ENCODE measurements at regions not wholly inside any gene's neighbourhood (a gene's known extent, or its start where the extent isn't known, plus 50 kb on each side); places are given as distances from the start of the nearest gene placed in this dataset.
"Not testable (repeated sequence)": the region's sequence is repeated elsewhere in the genome, so short reads cannot be mapped to it uniquely, and the experiment has no call there.

DNA sequence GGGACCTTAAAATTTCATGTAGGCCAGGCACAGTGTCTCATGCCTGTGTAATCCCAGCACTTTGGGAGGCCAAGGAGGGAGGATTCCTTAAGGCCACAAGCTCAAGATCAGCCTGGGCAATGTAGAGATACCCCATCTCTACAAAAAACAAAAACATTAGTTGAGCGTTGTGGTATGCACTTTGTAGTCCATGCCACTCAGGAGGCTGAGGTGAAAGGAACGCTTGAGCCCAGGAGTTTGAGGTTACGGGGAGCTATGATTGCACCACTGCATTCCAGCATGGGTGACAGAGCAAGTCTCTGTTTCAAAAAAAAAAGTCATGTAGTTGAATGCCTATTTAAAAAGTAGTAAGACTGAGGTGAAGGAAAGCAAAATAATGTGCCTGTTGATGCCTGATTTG lies 83.5 kb downstream of the TTC6 start:
- CTCF ChIA-PET, result no interaction called here
- H3K4me1 ChIP-seq (ENCODE audit: control insufficient read depth, insufficient read depth, low read length), result no peaks in the 10 kb centered on the region
- H3K36me3 ChIP-seq (ENCODE audit: control insufficient read depth in 2 of 2, insufficient read depth in 1 of 2, low read length in 2 of 2), result no peaks in the 10 kb centered on the region
- no peak overlapping the region for H3K4me3 ChIP-seq (ENCODE audit: low read depth, low read length)
- POLR2A ChIA-PET, result no interaction called here
- TF ChIP-seq ZNF266 (tag by site-specific recombination; IDR thresholded peaks at IDR 0.05; ENCODE audit: low read depth) (no peak), ZNF658 (tag by site-specific recombination; IDR thresholded peaks at IDR 0.05) (no peak), ZNF571 (tag by site-specific recombination; IDR thresholded peaks at IDR 0.05) (no peak), ZNF174 (tag by site-specific recombination; IDR thresholded peaks at IDR 0.05) (no peak)
- H3K9me3 ChIP-seq (ENCODE audit: control insufficient read depth, insufficient read depth, low read depth, low read length), result no peaks in the 10 kb centered on the region
- H3K27ac ChIP-seq (ENCODE audit: extremely low read depth, low read depth, low read length), result no peak overlapping the region

DNA sequence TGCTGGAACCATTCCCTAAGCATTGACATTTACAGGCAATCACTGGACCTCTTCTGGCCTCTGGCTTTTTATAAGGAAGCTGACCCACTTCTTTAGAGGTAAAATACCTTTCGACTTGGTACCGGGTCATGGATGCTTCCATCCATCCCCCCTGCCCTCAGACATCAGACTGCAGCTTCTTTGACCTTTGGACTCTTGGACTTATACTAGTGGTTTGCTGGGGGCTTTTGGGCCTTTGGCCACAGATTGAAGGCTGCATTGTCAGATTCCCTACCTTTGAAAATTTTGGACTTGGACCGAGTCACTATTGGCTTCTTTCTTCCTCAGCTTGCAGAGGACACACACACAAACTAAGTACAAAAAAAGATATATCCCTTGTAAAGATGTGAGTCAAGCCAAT lies 86.1 kb downstream of the TTC6 start:
- H3K27ac ChIP-seq (ENCODE audit: extremely low read depth, low read depth, low read length), result no peak overlapping the region
- TF ChIP-seq, protein P1, sequence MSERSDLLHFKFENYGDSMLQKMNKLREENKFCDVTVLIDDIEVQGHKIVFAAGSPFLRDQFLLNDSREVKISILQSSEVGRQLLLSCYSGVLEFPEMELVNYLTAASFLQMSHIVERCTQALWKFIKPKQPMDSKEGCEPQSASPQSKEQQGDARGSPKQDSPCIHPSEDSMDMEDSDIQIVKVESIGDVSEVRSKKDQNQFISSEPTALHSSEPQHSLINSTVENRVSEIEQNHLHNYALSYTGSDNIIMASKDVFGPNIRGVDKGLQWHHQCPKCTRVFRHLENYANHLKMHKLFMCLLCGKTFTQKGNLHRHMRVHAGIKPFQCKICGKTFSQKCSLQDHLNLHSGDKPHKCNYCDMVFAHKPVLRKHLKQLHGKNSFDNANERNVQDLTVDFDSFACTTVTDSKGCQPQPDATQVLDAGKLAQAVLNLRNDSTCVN (tag by site-specific recombination; optimal IDR thresholded peaks at IDR 0.05), result no peak
- TF ChIP-seq ZNF548 (tag by site-specific recombination; IDR thresholded peaks at IDR 0.05), result no peak
- H3K36me3 ChIP-seq (ENCODE audit: control insufficient read depth in 2 of 2, insufficient read depth in 1 of 2, low read length in 2 of 2), result no peaks in the 10 kb centered on the region
- ChIA-PET CTCF (interaction anchor here (0.6 kb wide), 1 partner anchor 534 kb away, joined by 3 read pairs; no protein-coding TSS in a partner anchor), POLR2A (no interaction called here)
- no peak overlapping the region for H3K4me3 ChIP-seq (ENCODE audit: low read depth, low read length)
- H3K9me3 ChIP-seq (ENCODE audit: control insufficient read depth, insufficient read depth, low read depth, low read length), result no peaks in the 10 kb centered on the region
- no peaks in the 10 kb centered on the region for H3K4me1 ChIP-seq (ENCODE audit: control insufficient read depth, insufficient read depth, low read length)

DNA sequence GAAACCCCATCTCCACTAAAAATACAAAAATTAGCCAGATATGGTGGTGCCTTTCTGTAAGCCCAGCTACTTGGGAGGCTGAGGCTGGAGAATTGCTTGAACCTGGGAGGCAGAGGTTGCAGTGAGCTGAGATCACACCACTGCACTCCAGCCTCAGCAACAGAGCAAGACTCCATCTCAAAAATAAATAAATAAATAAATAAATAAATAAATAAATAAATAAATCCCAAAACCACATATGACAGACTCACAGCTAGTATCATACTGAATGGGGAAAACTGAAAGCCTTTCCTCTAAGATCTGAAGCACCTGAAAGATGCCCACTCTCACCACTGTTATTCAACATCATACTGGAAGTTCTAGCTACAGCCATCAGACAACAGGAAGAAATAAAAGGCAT lies 97.3 kb downstream of the TTC6 start:
- H3K9me3 ChIP-seq (ENCODE audit: control insufficient read depth, insufficient read depth, low read depth, low read length); H3K36me3 ChIP-seq (ENCODE audit: control insufficient read depth in 2 of 2, insufficient read depth in 1 of 2, low read length in 2 of 2); H3K4me1 ChIP-seq (ENCODE audit: control insufficient read depth, insufficient read depth, low read length); H3K4me3 ChIP-seq (ENCODE audit: low read depth, low read length); POLR2A ChIA-PET; H3K27ac ChIP-seq (ENCODE audit: extremely low read depth, low read depth, low read length): not testable (repeated sequence)
- CTCF ChIA-PET, result interaction anchor here (0.7 kb wide), 1 partner anchor 134 kb away, joined by 5 read pairs; no protein-coding TSS in a partner anchor
- TF ChIP-seq, protein P2, sequence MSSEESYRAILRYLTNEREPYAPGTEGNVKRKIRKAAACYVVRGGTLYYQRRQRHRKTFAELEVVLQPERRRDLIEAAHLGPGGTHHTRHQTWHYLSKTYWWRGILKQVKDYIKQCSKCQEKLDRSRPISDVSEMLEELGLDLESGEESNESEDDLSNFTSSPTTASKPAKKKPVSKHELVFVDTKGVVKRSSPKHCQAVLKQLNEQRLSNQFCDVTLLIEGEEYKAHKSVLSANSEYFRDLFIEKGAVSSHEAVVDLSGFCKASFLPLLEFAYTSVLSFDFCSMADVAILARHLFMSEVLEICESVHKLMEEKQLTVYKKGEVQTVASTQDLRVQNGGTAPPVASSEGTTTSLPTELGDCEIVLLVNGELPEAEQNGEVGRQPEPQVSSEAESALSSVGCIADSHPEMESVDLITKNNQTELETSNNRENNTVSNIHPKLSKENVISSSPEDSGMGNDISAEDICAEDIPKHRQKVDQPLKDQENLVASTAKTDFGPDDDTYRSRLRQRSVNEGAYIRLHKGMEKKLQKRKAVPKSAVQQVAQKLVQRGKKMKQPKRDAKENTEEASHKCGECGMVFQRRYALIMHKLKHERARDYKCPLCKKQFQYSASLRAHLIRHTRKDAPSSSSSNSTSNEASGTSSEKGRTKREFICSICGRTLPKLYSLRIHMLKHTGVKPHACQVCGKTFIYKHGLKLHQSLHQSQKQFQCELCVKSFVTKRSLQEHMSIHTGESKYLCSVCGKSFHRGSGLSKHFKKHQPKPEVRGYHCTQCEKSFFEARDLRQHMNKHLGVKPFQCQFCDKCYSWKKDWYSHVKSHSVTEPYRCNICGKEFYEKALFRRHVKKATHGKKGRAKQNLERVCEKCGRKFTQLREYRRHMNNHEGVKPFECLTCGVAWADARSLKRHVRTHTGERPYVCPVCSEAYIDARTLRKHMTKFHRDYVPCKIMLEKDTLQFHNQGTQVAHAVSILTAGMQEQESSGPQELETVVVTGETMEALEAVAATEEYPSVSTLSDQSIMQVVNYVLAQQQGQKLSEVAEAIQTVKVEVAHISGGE (tag by site-specific recombination; conservative IDR thresholded peaks at IDR 0.05; ENCODE audit: low read depth), result peak; percentile 54; the same call in 1 of the 2 replicates
- peak; percentile 27; the same call in 1 of the 2 replicates for TF ChIP-seq ZBTB8A (tag by site-specific recombination; IDR thresholded peaks at IDR 0.05)
- TF ChIP-seq ZNF202 (tag by site-specific recombination; IDR thresholded peaks at IDR 0.05; ENCODE audit: borderline replicate concordance), result peak; percentile 65; the same call in 1 of the 2 replicates
- 0 out of 2 replicates have a peak, but pooled peaks have one; percentile 49 for TF ChIP-seq ZNF433 (tag by site-specific recombination; IDR thresholded peaks at IDR 0.05; ENCODE audit: low read depth)
- peak; percentile 77; the same call in 1 of the 2 replicates for TF ChIP-seq ZNF394 (tag by site-specific recombination; IDR thresholded peaks at IDR 0.05; ENCODE audit: borderline replicate concordance)
- TF ChIP-seq ZNF266 (tag by site-specific recombination; IDR thresholded peaks at IDR 0.05; ENCODE audit: low read depth), result peak; percentile 50; the same call in 1 of the 2 replicates
- peak; percentile 58 for TF ChIP-seq ZNF426 (tag by site-specific recombination; IDR thresholded peaks at IDR 0.05)
- TF ChIP-seq ZNF654 (tag by site-specific recombination; IDR thresholded peaks at IDR 0.05; ENCODE audit: low read depth), result peak; percentile 16
- peak; percentile 65 for TF ChIP-seq ZNF555 (tag by site-specific recombination; conservative IDR thresholded peaks at IDR 0.05)
- 0 out of 2 replicates have a peak, but pooled peaks have one; percentile 28 for TF ChIP-seq ZNF140 (tag by site-specific recombination; IDR thresholded peaks at IDR 0.05)
- 0 out of 2 replicates have a peak, but pooled peaks have one; percentile 21 for TF ChIP-seq ZNF560 (tag by site-specific recombination; IDR thresholded peaks at IDR 0.05; ENCODE audit: borderline replicate concordance)
- TF ChIP-seq GLI2 (tag by site-specific recombination; IDR thresholded peaks at IDR 0.05; ENCODE audit: borderline replicate concordance, low read depth), result peak; percentile 11; the same call in 1 of the 2 replicates
- 0 out of 2 replicates have a peak, but pooled peaks have one; percentile 10 for TF ChIP-seq ZNF530 (tag by site-specific recombination; IDR thresholded peaks at IDR 0.05; ENCODE audit: low read depth)
- TF ChIP-seq, protein P3, sequence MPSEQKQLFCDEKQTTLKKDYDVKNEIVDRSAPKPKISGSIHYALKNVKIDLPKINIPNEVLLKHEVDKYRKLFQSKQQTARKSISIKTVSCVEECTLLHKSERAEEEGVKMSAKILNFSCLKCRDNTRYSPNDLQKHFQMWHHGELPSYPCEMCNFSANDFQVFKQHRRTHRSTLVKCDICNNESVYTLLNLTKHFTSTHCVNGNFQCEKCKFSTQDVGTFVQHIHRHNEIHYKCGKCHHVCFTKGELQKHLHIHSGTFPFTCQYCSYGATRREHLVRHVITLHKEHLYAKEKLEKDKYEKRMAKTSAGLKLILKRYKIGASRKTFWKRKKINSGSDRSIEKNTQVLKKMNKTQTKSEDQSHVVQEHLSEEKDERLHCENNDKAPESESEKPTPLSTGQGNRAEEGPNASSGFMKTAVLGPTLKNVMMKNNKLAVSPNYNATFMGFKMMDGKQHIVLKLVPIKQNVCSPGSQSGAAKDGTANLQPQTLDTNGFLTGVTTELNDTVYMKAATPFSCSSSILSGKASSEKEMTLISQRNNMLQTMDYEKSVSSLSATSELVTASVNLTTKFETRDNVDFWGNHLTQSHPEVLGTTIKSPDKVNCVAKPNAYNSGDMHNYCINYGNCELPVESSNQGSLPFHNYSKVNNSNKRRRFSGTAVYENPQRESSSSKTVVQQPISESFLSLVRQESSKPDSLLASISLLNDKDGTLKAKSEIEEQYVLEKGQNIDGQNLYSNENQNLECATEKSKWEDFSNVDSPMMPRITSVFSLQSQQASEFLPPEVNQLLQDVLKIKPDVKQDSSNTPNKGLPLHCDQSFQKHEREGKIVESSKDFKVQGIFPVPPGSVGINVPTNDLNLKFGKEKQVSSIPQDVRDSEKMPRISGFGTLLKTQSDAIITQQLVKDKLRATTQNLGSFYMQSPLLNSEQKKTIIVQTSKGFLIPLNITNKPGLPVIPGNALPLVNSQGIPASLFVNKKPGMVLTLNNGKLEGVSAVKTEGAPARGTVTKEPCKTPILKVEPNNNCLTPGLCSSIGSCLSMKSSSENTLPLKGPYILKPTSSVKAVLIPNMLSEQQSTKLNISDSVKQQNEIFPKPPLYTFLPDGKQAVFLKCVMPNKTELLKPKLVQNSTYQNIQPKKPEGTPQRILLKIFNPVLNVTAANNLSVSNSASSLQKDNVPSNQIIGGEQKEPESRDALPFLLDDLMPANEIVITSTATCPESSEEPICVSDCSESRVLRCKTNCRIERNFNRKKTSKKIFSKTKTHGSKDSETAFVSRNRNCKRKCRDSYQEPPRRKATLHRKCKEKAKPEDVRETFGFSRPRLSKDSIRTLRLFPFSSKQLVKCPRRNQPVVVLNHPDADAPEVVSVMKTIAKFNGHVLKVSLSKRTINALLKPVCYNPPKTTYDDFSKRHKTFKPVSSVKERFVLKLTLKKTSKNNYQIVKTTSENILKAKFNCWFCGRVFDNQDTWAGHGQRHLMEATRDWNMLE (tag by site-specific recombination; conservative IDR thresholded peaks at IDR 0.05; ENCODE audit: low read depth), result peak; percentile 79
- TF ChIP-seq ZNF623 (tag by site-specific recombination; IDR thresholded peaks at IDR 0.05), result peak; percentile 53; the same call in 1 of the 2 replicates
